ENCODE measurements at regions not wholly inside any gene's neighbourhood (a gene's known extent, or its start where the extent isn't known, plus 50 kb on each side); places are given as distances from the start of the nearest gene placed in this dataset.

GRCh38 chr9:106619211-106619610 lies 243.8 kb upstream of the ZNF462 start:
- no peak for DNase-seq (ENCODE audit: low spot score)
- H3K4me2 ChIP-seq, result no peak overlapping the region
- no peaks in the 10 kb centered on the region for H3K36me3 ChIP-seq (replicated peaks; ENCODE audit: insufficient read depth, low read depth)
- H3K4me3 ChIP-seq, result no peak overlapping the region
- no peaks in the 10 kb centered on the region for H3K9me3 ChIP-seq (ENCODE audit: low read depth)
- H3K9me2 ChIP-seq (replicated peaks; ENCODE audit: insufficient read depth), result no peaks in the 10 kb centered on the region
- 80% methylated on average over 1 of the region's 1 CpG for WGBS (ENCODE audit: low lambda C conversion rate, missing lambda C conversion rate)
- H3K4me1 ChIP-seq (ENCODE audit: insufficient read depth), result no peaks in the 10 kb centered on the region
- no peaks in the 10 kb centered on the region for H3K79me2 ChIP-seq
- H2AFZ ChIP-seq, result no peak overlapping the region
- H3K27ac ChIP-seq, result no peak overlapping the region
- peaks cover 3% of the 10 kb centered on the region for H3K27me3 ChIP-seq
- no peaks in the 10 kb centered on the region for H4K20me1 ChIP-seq (ENCODE audit: insufficient read depth, poor library complexity, severe bottlenecking)
- TF ChIP-seq EZH2 (IDR thresholded peaks at IDR 0.05; ENCODE audit: borderline replicate concordance) (no peak), EZH2phosphoT487 (IDR thresholded peaks at IDR 0.05; ENCODE audit: low read depth, severe bottlenecking, unreplicated experiment) (no peak), CTCF (IDR thresholded peaks at IDR 0.05; ENCODE audit: poor library complexity) (no peak)

GRCh38 chr9:106620081-106620480 lies 242.9 kb upstream of the ZNF462 start:
- Histone ChIP-seq H3K27me3 (peaks cover 3% of the 10 kb centered on the region), H2AFZ (no peak overlapping the region), H3K27ac (no peak overlapping the region), H4K20me1 (ENCODE audit: insufficient read depth, poor library complexity, severe bottlenecking) (no peaks in the 10 kb centered on the region), H3K36me3 (replicated peaks; ENCODE audit: insufficient read depth, low read depth) (no peaks in the 10 kb centered on the region), H3K9me3 (ENCODE audit: low read depth) (no peaks in the 10 kb centered on the region), H3K4me1 (ENCODE audit: insufficient read depth) (no peaks in the 10 kb centered on the region), H3K4me3 (no peak overlapping the region), H3K79me2 (no peaks in the 10 kb centered on the region), H3K9me2 (replicated peaks; ENCODE audit: insufficient read depth) (no peaks in the 10 kb centered on the region), H3K4me2 (no peak overlapping the region)
- no peak for DNase-seq (ENCODE audit: low spot score)
- TF ChIP-seq EZH2 (IDR thresholded peaks at IDR 0.05; ENCODE audit: borderline replicate concordance) (no peak), EZH2phosphoT487 (IDR thresholded peaks at IDR 0.05; ENCODE audit: low read depth, severe bottlenecking, unreplicated experiment) (no peak), CTCF (IDR thresholded peaks at IDR 0.05; ENCODE audit: poor library complexity) (no peak)
- WGBS (ENCODE audit: low lambda C conversion rate, missing lambda C conversion rate), result 81% methylated on average over 2 of the region's 2 CpGs

- Histone ChIP-seq H3K4me2 (no peak overlapping the region), H3K79me2 (no peaks in the 10 kb centered on the region), H3K9me3 (ENCODE audit: low read depth) (no peaks in the 10 kb centered on the region), H3K4me3 (no peak overlapping the region), H3K27me3 (peaks cover 3% of the 10 kb centered on the region), H3K4me1 (ENCODE audit: insufficient read depth) (no peaks in the 10 kb centered on the region), H3K36me3 (replicated peaks; ENCODE audit: insufficient read depth, low read depth) (no peaks in the 10 kb centered on the region), H4K20me1 (ENCODE audit: insufficient read depth, poor library complexity, severe bottlenecking) (no peaks in the 10 kb centered on the region), H3K9me2 (replicated peaks; ENCODE audit: insufficient read depth) (no peaks in the 10 kb centered on the region), H3K27ac (no peak overlapping the region), H2AFZ (no peak overlapping the region)
- 90% methylated on average over 4 of the region's 4 CpGs for WGBS (ENCODE audit: low lambda C conversion rate, missing lambda C conversion rate)
- TF ChIP-seq CTCF (IDR thresholded peaks at IDR 0.05; ENCODE audit: poor library complexity) (no peak), EZH2phosphoT487 (IDR thresholded peaks at IDR 0.05; ENCODE audit: low read depth, severe bottlenecking, unreplicated experiment) (no peak), EZH2 (IDR thresholded peaks at IDR 0.05; ENCODE audit: borderline replicate concordance) (no peak)
- DNase-seq (ENCODE audit: low spot score), result no peak
Measured at GRCh38 chr9:106620866-106621265, 242.1 kb upstream of the ZNF462 start.

Measured in hepatocyte (in vitro differentiated cells).